Breast epithelium (tissue), 4 donors: ENCODE measurements at regions not wholly inside any gene's neighbourhood (a gene's known extent, or its start where the extent isn't known, plus 50 kb on each side); places are given as distances from the start of the nearest gene placed in this dataset.
A peak's percentile ranks its signal among the peaks of the same experiment; 100 is the strongest.

Experiments used
- DNase-seq, 2 donors: peaks; one replicate each; pipeline ENCODE4 v3.0.0-alpha.2; 2019; ENCODE audit warnings: low spot score in 2 of 2
- H3K27ac ChIP-seq, 2 donors: fragments of 200-600 bp; sonication (generic) in 1 of 2; one replicate each; pipeline ENCODE4 v1.5.1; 2016 to 2019; ENCODE audit warnings: mild to moderate bottlenecking in 1 of 2
- H3K27me3 ChIP-seq, 2 donors: fragments of 200-600 bp; sonication (generic) in 1 of 2; one replicate each; pipeline versions ENCODE4 v1.5.1 to v1.6.0; 2017 to 2019; ENCODE audit warnings: control low read depth in 1 of 2, mild to moderate bottlenecking in 1 of 2
- H3K36me3 ChIP-seq: fragments of 200-600 bp; one replicate; pipeline ENCODE4 v1.5.1; 2019
- H3K4me1 ChIP-seq, 2 donors: fragments of 200-600 bp; sonication (generic); one replicate each; pipeline ENCODE4 v1.5.1; 2016 to 2019; ENCODE audit warnings: control low read depth in 1 of 2
- H3K4me3 ChIP-seq, 3 donors: fragments of 200-600 bp; sonication (generic); 1 replicate in 2 of 3; 2 replicates in 1 of 3; pipeline ENCODE4 v1.5.1; 2016 to 2019; ENCODE audit warnings: mild to moderate bottlenecking in 3 of 3, moderate library complexity in 2 of 3
- H3K9me3 ChIP-seq, 2 donors: fragments of 200-600 bp; sonication (generic) in 1 of 2; one replicate each; pipeline ENCODE4 v1.5.1; 2016 to 2019; ENCODE audit warnings: control low read depth in 1 of 2
- CTCF ChIP-seq, 3 donors: fragments of 450-650 bp; IDR thresholded peaks; one replicate each; pipeline ENCODE4 v1.5.1; 2016 to 2017; ENCODE audit warnings: antibody characterized with exemption in 3 of 3, mild to moderate bottlenecking in 3 of 3, moderate library complexity in 3 of 3
- POLR2A ChIP-seq: fragments of 450-650 bp; IDR thresholded peaks from one replicate; pipeline ENCODE4 v1.6.1; 2016; ENCODE audit warnings: antibody characterized with exemption, mild to moderate bottlenecking, moderate library complexity
- POLR2AphosphoS5 ChIP-seq, 3 donors: sonication (generic); formaldehyde crosslinking; IDR thresholded peaks; one replicate each; pipeline ENCODE4 v1.6.1; 2017; ENCODE audit warnings: antibody characterized with exemption in 3 of 3
- intact Hi-C: fragments of 100-400 bp; cut with DNase I; formaldehyde crosslinking; loops from one replicate; pipeline ENCODE4 v1.15.1; 2023; ENCODE audit warnings: low total_unique reads

- H3K27ac ChIP-seq = no peak overlapping the region
- intact Hi-C loops = no loop called here
- DNase-seq = no peak
- H3K36me3 ChIP-seq = no peaks in the 10 kb centered on the region
- no peak overlapping the region for H3K4me3 ChIP-seq
- no peaks in the 10 kb centered on the region for H3K4me1 ChIP-seq
- peaks cover 0 to 4% of the 10 kb centered on the region in 2 donors for H3K27me3 ChIP-seq
- TF ChIP-seq POLR2AphosphoS5 (IDR thresholded peaks at IDR 0.05) (no peak), CTCF (IDR thresholded peaks at IDR 0.05) (no peak)
- no peaks in the 10 kb centered on the region for H3K9me3 ChIP-seq
Measured at GRCh38 chr10:55266797-55267196, 465.8 kb upstream of the PCDH15 start.

- TF ChIP-seq POLR2A (no peak), CTCF (IDR thresholded peaks at IDR 0.05) (no peak), POLR2AphosphoS5 (IDR thresholded peaks at IDR 0.05) (no peak)
- intact Hi-C loops = no loop called here
- no peak overlapping the region for H3K27ac ChIP-seq
- H3K4me3 ChIP-seq = no peak overlapping the region
- peaks cover 0 to 4% of the 10 kb centered on the region in 2 donors for H3K27me3 ChIP-seq
- no peaks in the 10 kb centered on the region for H3K36me3 ChIP-seq
- no peaks in the 10 kb centered on the region for H3K9me3 ChIP-seq
- no peak for DNase-seq
- no peaks in the 10 kb centered on the region for H3K4me1 ChIP-seq
Measured at GRCh38 chr10:55263327-55263726, 462.3 kb upstream of the PCDH15 start.

GRCh38 chr10:55242544-55242943 is 441.5 kb upstream of the PCDH15 start:
- no peak overlapping the region for H3K4me3 ChIP-seq

GRCh38 chr10:55237462-55237861 is 436.4 kb upstream of the PCDH15 start:
- Histone ChIP-seq H3K36me3 (no peaks in the 10 kb centered on the region), H3K9me3 (no peaks in the 10 kb centered on the region), H3K4me1 (no peaks in the 10 kb centered on the region), H3K27me3 (no peaks in the 10 kb centered on the region), H3K4me3 (no peak overlapping the region), H3K27ac (no peak overlapping the region)
- no peak for TF ChIP-seq POLR2AphosphoS5 (IDR thresholded peaks at IDR 0.05)
- TF ChIP-seq CTCF (IDR thresholded peaks at IDR 0.05) = no peak
- no peak for TF ChIP-seq POLR2A
- DNase-seq = no peak
- intact Hi-C loops = no loop called here

More at GRCh38 chr10:55242544-55242943, 441.5 kb upstream of the PCDH15 start:
- Histone ChIP-seq H3K27me3 (no peaks in the 10 kb centered on the region), H3K9me3 (no peaks in the 10 kb centered on the region), H3K27ac (no peak overlapping the region), H3K4me1 (no peaks in the 10 kb centered on the region), H3K36me3 (no peaks in the 10 kb centered on the region)
- TF ChIP-seq POLR2A (no peak), POLR2AphosphoS5 (IDR thresholded peaks at IDR 0.05) (no peak), CTCF (IDR thresholded peaks at IDR 0.05) (no peak)
- no peak for DNase-seq
- intact Hi-C loops = no loop called here

- TF ChIP-seq POLR2A (no peak), POLR2AphosphoS5 (IDR thresholded peaks at IDR 0.05) (no peak), CTCF (IDR thresholded peaks at IDR 0.05) (no peak)
- Histone ChIP-seq H3K36me3 (no peaks in the 10 kb centered on the region), H3K9me3 (no peaks in the 10 kb centered on the region), H3K4me3 (peak overlapping the region in 1 of 3 donors; percentile 18), H3K4me1 (no peaks in the 10 kb centered on the region), H3K27ac (no peak overlapping the region), H3K27me3 (no peaks in the 10 kb centered on the region)
- intact Hi-C loops = no loop called here
- no peak for DNase-seq
Measured at GRCh38 chr10:55233505-55233904, 432.5 kb upstream of the PCDH15 start.
